GM12878 (cell line): ENCODE measurements at regions not wholly inside any gene's neighbourhood (a gene's known extent, or its start where the extent isn't known, plus 50 kb on each side); places are given as distances from the start of the nearest gene placed in this dataset.
A peak's percentile ranks its signal among the peaks of the same experiment; 100 is the strongest.

Source experiments
- ATAC-seq: fragments of 200-7000 bp; cut with Tn5 transposase; 3 replicates; pipeline ENCODE4 v1.9.1; 2020; ENCODE audit warnings: mild to moderate bottlenecking, moderate library complexity
- BruUV-seq: library from RNA; stranded (reverse); fragments of 400-500 nt; replicated peaks from 2 replicates; lab custom pipeline; 2021; lab: Mats Ljungman, UMichigan
- CTCF ChIA-PET: fragments of 300-600 bp; sonication (Branson Sonifier 250); formaldehyde crosslinking; extraction: SDS; loops from one replicate; lab custom pipeline; 2021; ENCODE audit warnings: inconsistent platforms; lab: Yijun Ruan, JAX
- POLR2A ChIA-PET: fragments of 350-600 bp; formaldehyde crosslinking; extraction: SDS; loops from one replicate; lab custom pipeline; 2021; ENCODE audit warnings: inconsistent platforms; lab: Charles Lee
- RAD21 ChIA-PET: fragments of 300-600 bp; sonication (Branson Sonifier 250); formaldehyde crosslinking; loops from one replicate; lab custom pipeline; 2023; ENCODE audit warnings: antibody characterized with exemption; ENCODE audit not compliant: unreplicated experiment; lab: Charles Lee
- SMC1A ChIA-PET: fragments of 300-600 bp; sonication (Branson Sonifier 250); formaldehyde crosslinking; loops from one replicate; lab custom pipeline; 2023; ENCODE audit not compliant: unreplicated experiment, uncharacterized antibody; lab: Charles Lee
- DNase-seq: peaks from one replicate; pipeline ENCODE4 v3.0.0-alpha.2; 2011; ENCODE audit warnings: low read depth, low spot score
- FAIRE-seq: peaks from 3 replicates; lab custom pipeline; 2011; peaks lifted over from hg19 to GRCh38; lab: Jason Lieb, UNC
- H2AFZ ChIP-seq: 2 replicates; pipeline ENCODE4 v1.6.0; 2011; ENCODE audit warnings: low read depth, low read length, control low read depth; ENCODE audit not compliant: control insufficient read depth
- H3K27ac ChIP-seq: 2 replicates; pipeline ENCODE4 v1.5.1; 2011; ENCODE audit warnings: control low read depth; ENCODE audit not compliant: control insufficient read depth, insufficient read depth
- H3K27me3 ChIP-seq, 2 experiments: replicated peaks in 1 of 2; 2 replicates each; pipeline versions ENCODE4 v1.6.0 to v1.6.1; 2011; ENCODE audit warnings: low read length in 1 of 2; ENCODE audit not compliant: control insufficient read depth in 2 of 2, insufficient read depth in 2 of 2
- H3K36me3 ChIP-seq, 2 experiments: 2 replicates each; pipeline ENCODE4 v1.5.1; 2011; ENCODE audit warnings: low read length in 1 of 2; ENCODE audit not compliant: control insufficient read depth in 2 of 2, insufficient read depth in 2 of 2
- H3K4me1 ChIP-seq: 2 replicates; pipeline ENCODE4 v1.6.1; 2011; ENCODE audit warnings: mild to moderate bottlenecking, low read length, moderate library complexity, mixed read lengths; ENCODE audit not compliant: control insufficient read depth, insufficient read depth
- H3K4me2 ChIP-seq: 2 replicates; pipeline ENCODE4 v1.6.0; 2011; ENCODE audit warnings: control low read depth; ENCODE audit not compliant: control insufficient read depth, insufficient read depth
- H3K4me3 ChIP-seq: fragments of 200-600 bp; sonication (generic); 2 replicates; pipeline ENCODE4 v1.5.1; 2016
- H3K79me2 ChIP-seq: 2 replicates; pipeline ENCODE4 v1.6.0; 2011; ENCODE audit warnings: low read length; ENCODE audit not compliant: control insufficient read depth, insufficient read depth
- H3K9ac ChIP-seq: 2 replicates; pipeline ENCODE4 v1.8.0; 2011; ENCODE audit warnings: low read length, control low read depth, mixed read lengths; ENCODE audit not compliant: control insufficient read depth, insufficient read depth
- H3K9me3 ChIP-seq: replicated peaks from 3 replicates; pipeline ENCODE4 v1.5.1; 2011; ENCODE audit warnings: mild to moderate bottlenecking, low read length; ENCODE audit not compliant: control insufficient read depth, insufficient read depth
- H4K20me1 ChIP-seq: 2 replicates; pipeline ENCODE4 v1.6.0; 2011; ENCODE audit not compliant: control insufficient read depth, insufficient read depth
- CEBPB ChIP-seq, 2 experiments: fragments of 150-350 bp in 1 of 2; IDR thresholded peaks; 2 replicates each; pipeline ENCODE4 v1.6.1; 2012 to 2014; ENCODE audit warnings: low read depth in 2 of 2, low read length in 2 of 2, borderline replicate concordance in 1 of 2, inconsistent platforms in 1 of 2
- CHD2 ChIP-seq: IDR thresholded peaks from 2 replicates; pipeline ENCODE4 v1.6.1; 2011; ENCODE audit warnings: low read depth, low read length, improper control_type of control experiment, borderline replicate concordance
- CTCF ChIP-seq, 3 experiments: IDR thresholded peaks in 2 of 3; conservative IDR thresholded peaks in 1 of 3; 2 replicates each; pipeline ENCODE4 v1.5.1; 2011; ENCODE audit warnings: low read depth in 3 of 3, low read length in 3 of 3, mild to moderate bottlenecking in 3 of 3, control low read depth in 2 of 3, moderate library complexity in 2 of 3, inconsistent platforms in 1 of 3, mixed read lengths in 1 of 3; ENCODE audit not compliant: control insufficient read depth in 2 of 3, insufficient read depth in 1 of 3; ENCODE audit errors: extremely low read depth in 1 of 3
- GATAD2B ChIP-seq: fragments of 450-650 bp; conservative IDR thresholded peaks from 2 replicates; pipeline ENCODE4 v1.6.1; 2017; ENCODE audit warnings: low read depth, mild to moderate bottlenecking, moderate library complexity
- MYC ChIP-seq: IDR thresholded peaks from 2 replicates; pipeline ENCODE4 v1.6.1; 2011; ENCODE audit warnings: mild to moderate bottlenecking, low read length, moderate library complexity, inconsistent platforms; ENCODE audit not compliant: insufficient read depth, insufficient replicate concordance, insufficient read length, severe bottlenecking
- NBN ChIP-seq: fragments of 450-650 bp; IDR thresholded peaks from 2 replicates; pipeline ENCODE4 v1.6.1; 2016
- PAX5 ChIP-seq: IDR thresholded peaks from 2 replicates; pipeline ENCODE4 v1.6.1; 2011; ENCODE audit warnings: low read depth, low read length, borderline replicate concordance
- RAD21 ChIP-seq: IDR thresholded peaks from 2 replicates; pipeline ENCODE4 v1.6.1; 2011; ENCODE audit warnings: mild to moderate bottlenecking, low read depth, low read length, moderate library complexity; ENCODE audit not compliant: insufficient read depth
- SIN3A ChIP-seq: IDR thresholded peaks from 2 replicates; pipeline ENCODE4 v1.6.1; 2012; ENCODE audit warnings: low read depth, low read length, improper control_type of control experiment
- SMAD5 ChIP-seq: IDR thresholded peaks from 2 replicates; pipeline ENCODE4 v1.6.1; 2016; ENCODE audit warnings: antibody characterized with exemption, low read depth
- SMC3 ChIP-seq: IDR thresholded peaks from 2 replicates; pipeline ENCODE4 v1.6.1; 2011; ENCODE audit warnings: low read length, improper control_type of control experiment, borderline replicate concordance
- TBL1XR1 ChIP-seq: IDR thresholded peaks from 2 replicates; pipeline ENCODE4 v1.6.1; 2012; ENCODE audit warnings: low read depth, low read length, improper control_type of control experiment
- USF2 ChIP-seq: IDR thresholded peaks from 2 replicates; pipeline ENCODE4 v1.6.1; 2011; ENCODE audit warnings: low read depth, low read length, improper control_type of control experiment, borderline replicate concordance
- WGBS: methylation state at CpG from one replicate; pipeline ENCODE4 v1.1.6; 2016; ENCODE audit warnings: low lambda C conversion rate; ENCODE audit not compliant: insufficient replicate concordance, insufficient coverage; ENCODE audit errors: missing lambda C conversion rate; 5-methylcytosine and 5-hydroxymethylcytosine counted together
- in situ Hi-C: fragments of 300-500 bp; cut with MboI; formaldehyde crosslinking; loops from 9 replicates; pipeline ENCODE4 v1.14.3; 2018; ENCODE audit warnings: mixed read lengths
- intact Hi-C: fragments of 100-400 bp; cut with micrococcal nuclease; formaldehyde crosslinking; loops from one replicate; pipeline ENCODE4 v1.14.2; 2022; ENCODE audit not compliant: unreplicated experiment

GRCh38 chr9:21708856-21709255 is 93.6 kb upstream of the MTAP start:
- Histone ChIP-seq H3K79me2 (no peaks in the 10 kb centered on the region), H3K27me3 (no peaks in the 10 kb centered on the region), H2AFZ (no peak overlapping the region), H3K9me3 (no peaks in the 10 kb centered on the region), H3K4me2 (no peak overlapping the region), H3K27ac (no peak overlapping the region), H4K20me1 (no peaks in the 10 kb centered on the region), H3K4me1 (no peaks in the 10 kb centered on the region), H3K4me3 (no peak overlapping the region), H3K36me3 (no peaks in the 10 kb centered on the region), H3K9ac (no peak overlapping the region)
- ChIA-PET POLR2A (no interaction called here), SMC1A (interaction anchor here (0.9 to 1.5 kb wide), 9 partner anchors 24 to 525 kb away, joined by 3 to 4 read pairs (median 3); no protein-coding TSS in a partner anchor), CTCF (interaction anchor here (0.5 to 2.6 kb wide), 25 partner anchors 11 to 1408 kb away, joined by 3 to 16 read pairs (median 4); no protein-coding TSS in a partner anchor), RAD21 (interaction anchor here (0.7 to 2.1 kb wide), 3 partner anchors 80 to 411 kb away, joined by 4 to 5 read pairs (median 4); no protein-coding TSS in a partner anchor)
- intact Hi-C loops (loop anchor here (1.0 to 10.0 kb wide), 3 partner anchors 80 to 474 kb away; partner anchors contain the start of gene IFNE), in situ Hi-C loops (no loop called here)
- WGBS = 9% methylated on average over 4 of the region's 4 CpGs
- TF ChIP-seq RAD21 = no peak
- no peak for TF ChIP-seq SIN3A
- DNase-seq = no peak
- no TSS peak for BruUV-seq
- ATAC-seq = no peak
- no peak for FAIRE-seq

- ChIA-PET POLR2A (no interaction called here), SMC1A (interaction anchor here (1.0 to 1.5 kb wide), 6 partner anchors 23 to 133 kb away, joined by 3 to 4 read pairs (median 3); no protein-coding TSS in a partner anchor), CTCF (interaction anchor here (0.6 to 2.6 kb wide), 20 partner anchors 11 to 1509 kb away, joined by 3 to 16 read pairs (median 4); no protein-coding TSS in a partner anchor), RAD21 (interaction anchor here (1.3 to 2.1 kb wide), 2 partner anchors 79 to 244 kb away, joined by 4 to 5 read pairs; no protein-coding TSS in a partner anchor)
- Histone ChIP-seq H3K4me1 (no peaks in the 10 kb centered on the region), H3K9ac (no peak overlapping the region), H3K4me3 (no peak overlapping the region), H3K27ac (no peak overlapping the region), H3K9me3 (no peaks in the 10 kb centered on the region), H3K79me2 (no peaks in the 10 kb centered on the region), H2AFZ (no peak overlapping the region), H3K27me3 (no peaks in the 10 kb centered on the region), H4K20me1 (no peaks in the 10 kb centered on the region), H3K36me3 (no peaks in the 10 kb centered on the region), H3K4me2 (no peak overlapping the region)
- 35% methylated on average over 5 of the region's 5 CpGs for WGBS
- DNase-seq = no peak
- TF ChIP-seq CTCF (IDR thresholded peaks at IDR 0.05 in 2 of 3, conservative IDR thresholded peaks at IDR 0.05 in 1 of 3; ENCODE audit: control insufficient read depth in 2 of 3, extremely low read depth in 1 of 3, insufficient read depth in 1 of 3, low read depth in 3 of 3, low read length in 3 of 3) (peak; percentile 68 to 88 (median 85)), TBL1XR1 (no peak), PAX5 (no peak), USF2 (no peak), NBN (no peak), SMAD5 (no peak), GATAD2B (no peak), SMC3 (peak; percentile 51; the same call in 1 of the 2 replicates), RAD21 (peak; percentile 57), MYC (no peak), CEBPB (IDR thresholded peaks at IDR 0.05; ENCODE audit: borderline replicate concordance in 1 of 2, low read depth in 2 of 2, low read length in 2 of 2) (no peak), CHD2 (no peak)
- FAIRE-seq = peak; percentile 86
- intact Hi-C loops = loop anchor here (1.0 to 10.0 kb wide), 3 partner anchors 80 to 475 kb away; partner anchors contain the start of gene IFNE
- in situ Hi-C loops = no loop called here
- BruUV-seq = no TSS peak
- peak; percentile 82 for ATAC-seq
Observed at GRCh38 chr9:21709464-21710058, 92.9 kb upstream of the MTAP start.
